Liver (tissue), 8 donors: ENCODE measurements at regions not wholly inside any gene's neighbourhood (a gene's known extent, or its start where the extent isn't known, plus 50 kb on each side); places are given as distances from the start of the nearest gene placed in this dataset.

Experiments
- DNase-seq: peaks from one replicate; pipeline ENCODE4 v3.0.0-alpha.2; 2017; ENCODE audit warnings: low spot score
- H3K27ac ChIP-seq, 2 donors: one replicate each; pipeline ENCODE4 v1.7.0; 2013; ENCODE audit warnings: inconsistent platforms in 2 of 2, low read length in 2 of 2, control low read depth in 1 of 2, low read depth in 1 of 2, mild to moderate bottlenecking in 1 of 2
- H3K27me3 ChIP-seq, 4 donors: one replicate each; pipeline versions ENCODE4 v1.6.1 to v1.7.0; 2013; ENCODE audit warnings: low read length in 3 of 4, inconsistent platforms in 1 of 4, mild to moderate bottlenecking in 1 of 4, moderate library complexity in 1 of 4; ENCODE audit not compliant: control insufficient read depth in 4 of 4, insufficient read depth in 4 of 4
- H3K36me3 ChIP-seq, 4 donors: one replicate each; pipeline versions ENCODE4 v1.6.1 to v1.7.0; 2013; ENCODE audit warnings: low read length in 3 of 4, mild to moderate bottlenecking in 3 of 4, low read depth in 1 of 4, moderate library complexity in 1 of 4; ENCODE audit not compliant: control insufficient read depth in 4 of 4, insufficient read depth in 3 of 4
- H3K4me1 ChIP-seq, 4 donors: one replicate each; pipeline versions ENCODE4 v1.6.1 to v1.7.0; 2013; ENCODE audit warnings: low read length in 3 of 4, mild to moderate bottlenecking in 3 of 4, moderate library complexity in 1 of 4; ENCODE audit not compliant: control insufficient read depth in 4 of 4, insufficient read depth in 4 of 4
- H3K4me3 ChIP-seq, 3 donors: one replicate each; pipeline versions ENCODE4 v1.6.1 to v1.7.0; 2013; ENCODE audit warnings: low read length in 3 of 3, control low read depth in 1 of 3, low read depth in 1 of 3, mild to moderate bottlenecking in 1 of 3
- H3K9ac ChIP-seq, 2 donors: one replicate each; pipeline ENCODE4 v1.7.0; 2013; ENCODE audit warnings: low read length in 2 of 2, mild to moderate bottlenecking in 2 of 2, moderate library complexity in 2 of 2, control low read depth in 1 of 2, low read depth in 1 of 2
- H3K9me3 ChIP-seq, 4 donors: one replicate each; pipeline versions ENCODE4 v1.6.1 to v1.7.0; 2013; ENCODE audit warnings: low read length in 3 of 4; ENCODE audit not compliant: control insufficient read depth in 4 of 4
- EGR1 ChIP-seq, 2 donors: IDR thresholded peaks; 2 replicates each; pipeline ENCODE4 v1.6.1; 2016 to 2018; ENCODE audit warnings: antibody characterized with exemption in 2 of 2, low read depth in 2 of 2
- FOXA1 ChIP-seq: IDR thresholded peaks from 2 replicates; pipeline ENCODE4 v1.6.1; 2016; ENCODE audit warnings: antibody characterized with exemption
- FOXA2 ChIP-seq: IDR thresholded peaks from 2 replicates; pipeline ENCODE4 v1.6.1; 2016; ENCODE audit warnings: antibody characterized with exemption
- GABPA ChIP-seq, 2 donors: IDR thresholded peaks in 1 of 2; conservative IDR thresholded peaks in 1 of 2; 2 replicates each; pipeline ENCODE4 v1.6.1; 2016; ENCODE audit warnings: antibody characterized with exemption in 2 of 2, mild to moderate bottlenecking in 1 of 2, moderate library complexity in 1 of 2
- HNF4A ChIP-seq, 2 donors: conservative IDR thresholded peaks; 2 replicates each; pipeline ENCODE4 v1.6.1; 2016; ENCODE audit warnings: antibody characterized with exemption in 2 of 2, mild to moderate bottlenecking in 2 of 2
- HNF4G ChIP-seq: IDR thresholded peaks from 2 replicates; pipeline ENCODE4 v1.6.1; 2016; ENCODE audit warnings: antibody characterized with exemption
- JUND ChIP-seq, 2 donors: IDR thresholded peaks; 2 replicates each; pipeline ENCODE4 v1.6.1; 2016; ENCODE audit warnings: antibody characterized with exemption in 2 of 2
- NR2F2 ChIP-seq: IDR thresholded peaks from 2 replicates; pipeline ENCODE4 v1.6.1; 2016; ENCODE audit warnings: antibody characterized with exemption
- RAD21 ChIP-seq, 2 donors: IDR thresholded peaks; 2 replicates each; pipeline ENCODE4 v1.6.1; 2016; ENCODE audit warnings: antibody characterized with exemption in 2 of 2, mild to moderate bottlenecking in 2 of 2
- SP1 ChIP-seq: IDR thresholded peaks from 2 replicates; pipeline ENCODE4 v1.6.1; 2018; ENCODE audit warnings: antibody characterized with exemption, mild to moderate bottlenecking
- TAF1 ChIP-seq: conservative IDR thresholded peaks from 2 replicates; pipeline ENCODE4 v1.6.1; 2016; ENCODE audit warnings: antibody characterized with exemption, mild to moderate bottlenecking
- YY1 ChIP-seq: IDR thresholded peaks from 2 replicates; pipeline ENCODE4 v1.6.1; 2016; ENCODE audit warnings: antibody characterized with exemption, mild to moderate bottlenecking
- WGBS: extraction: QIAGEN DNeasy Blood & Tissue Kit; methylation state at CpG from one replicate; pipeline ENCODE4 v1.1.7; 2013; 5-methylcytosine and 5-hydroxymethylcytosine counted together
- TF ChIP-seq, protein P1 (sequence below): IDR thresholded peaks from 2 replicates; pipeline ENCODE4 v1.6.1; 2016; ENCODE audit warnings: antibody characterized with exemption, mild to moderate bottlenecking
- TF ChIP-seq, protein P2 (sequence below): IDR thresholded peaks from 2 replicates; pipeline ENCODE4 v1.6.1; 2016; ENCODE audit warnings: antibody characterized with exemption
- TF ChIP-seq, protein P3 (sequence below): IDR thresholded peaks from 2 replicates; pipeline ENCODE4 v1.6.1; 2016; ENCODE audit warnings: antibody characterized with exemption
- TF ChIP-seq, protein P4 (sequence below): fragments of 150-350 bp; IDR thresholded peaks from 2 replicates; pipeline ENCODE4 v1.5.1; 2017; ENCODE audit warnings: improper control_type of control experiment, low read depth, low read length; ENCODE audit not compliant: missing input control
- donor health status: healthy.
- donor health status: healthy.
- donor health status: healthy.
- donor health status: healthy.
- donor health status: healthy.

GRCh38 chr1:213345621-213346020 is 294.6 kb downstream of the RPS6KC1 start:
- 93% methylated on average over 1 of the region's 1 CpG for WGBS
- Histone ChIP-seq H3K4me1 (no peaks in the 10 kb centered on the region), H3K27ac (no peak overlapping the region), H3K9ac (no peak overlapping the region), H3K4me3 (no peak overlapping the region), H3K36me3 (no peaks in the 10 kb centered on the region), H3K27me3 (no peaks in the 10 kb centered on the region), H3K9me3 (peaks cover 0 to 2% (median 0%) of the 10 kb centered on the region in 4 donors)
- no peak for DNase-seq
- no peak for TF ChIP-seq GABPA (IDR thresholded peaks at IDR 0.05 in 1 of 2, conservative IDR thresholded peaks at IDR 0.05 in 1 of 2)
- TF ChIP-seq HNF4A (conservative IDR thresholded peaks at IDR 0.05): no peak
- TF ChIP-seq FOXA2: no peak
- TF ChIP-seq, protein P1, sequence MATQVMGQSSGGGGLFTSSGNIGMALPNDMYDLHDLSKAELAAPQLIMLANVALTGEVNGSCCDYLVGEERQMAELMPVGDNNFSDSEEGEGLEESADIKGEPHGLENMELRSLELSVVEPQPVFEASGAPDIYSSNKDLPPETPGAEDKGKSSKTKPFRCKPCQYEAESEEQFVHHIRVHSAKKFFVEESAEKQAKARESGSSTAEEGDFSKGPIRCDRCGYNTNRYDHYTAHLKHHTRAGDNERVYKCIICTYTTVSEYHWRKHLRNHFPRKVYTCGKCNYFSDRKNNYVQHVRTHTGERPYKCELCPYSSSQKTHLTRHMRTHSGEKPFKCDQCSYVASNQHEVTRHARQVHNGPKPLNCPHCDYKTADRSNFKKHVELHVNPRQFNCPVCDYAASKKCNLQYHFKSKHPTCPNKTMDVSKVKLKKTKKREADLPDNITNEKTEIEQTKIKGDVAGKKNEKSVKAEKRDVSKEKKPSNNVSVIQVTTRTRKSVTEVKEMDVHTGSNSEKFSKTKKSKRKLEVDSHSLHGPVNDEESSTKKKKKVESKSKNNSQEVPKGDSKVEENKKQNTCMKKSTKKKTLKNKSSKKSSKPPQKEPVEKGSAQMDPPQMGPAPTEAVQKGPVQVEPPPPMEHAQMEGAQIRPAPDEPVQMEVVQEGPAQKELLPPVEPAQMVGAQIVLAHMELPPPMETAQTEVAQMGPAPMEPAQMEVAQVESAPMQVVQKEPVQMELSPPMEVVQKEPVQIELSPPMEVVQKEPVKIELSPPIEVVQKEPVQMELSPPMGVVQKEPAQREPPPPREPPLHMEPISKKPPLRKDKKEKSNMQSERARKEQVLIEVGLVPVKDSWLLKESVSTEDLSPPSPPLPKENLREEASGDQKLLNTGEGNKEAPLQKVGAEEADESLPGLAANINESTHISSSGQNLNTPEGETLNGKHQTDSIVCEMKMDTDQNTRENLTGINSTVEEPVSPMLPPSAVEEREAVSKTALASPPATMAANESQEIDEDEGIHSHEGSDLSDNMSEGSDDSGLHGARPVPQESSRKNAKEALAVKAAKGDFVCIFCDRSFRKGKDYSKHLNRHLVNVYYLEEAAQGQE: no peak
- no peak for TF ChIP-seq YY1
- no peak for TF ChIP-seq FOXA1
- TF ChIP-seq EGR1 (IDR thresholded peaks at IDR 0.05; ENCODE audit: low read depth in 2 of 2): no peak
- TF ChIP-seq TAF1: no peak
- TF ChIP-seq, protein P2, sequence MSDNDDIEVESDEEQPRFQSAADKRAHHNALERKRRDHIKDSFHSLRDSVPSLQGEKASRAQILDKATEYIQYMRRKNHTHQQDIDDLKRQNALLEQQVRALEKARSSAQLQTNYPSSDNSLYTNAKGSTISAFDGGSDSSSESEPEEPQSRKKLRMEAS: no peak
- TF ChIP-seq NR2F2: no peak
- TF ChIP-seq, protein P3, sequence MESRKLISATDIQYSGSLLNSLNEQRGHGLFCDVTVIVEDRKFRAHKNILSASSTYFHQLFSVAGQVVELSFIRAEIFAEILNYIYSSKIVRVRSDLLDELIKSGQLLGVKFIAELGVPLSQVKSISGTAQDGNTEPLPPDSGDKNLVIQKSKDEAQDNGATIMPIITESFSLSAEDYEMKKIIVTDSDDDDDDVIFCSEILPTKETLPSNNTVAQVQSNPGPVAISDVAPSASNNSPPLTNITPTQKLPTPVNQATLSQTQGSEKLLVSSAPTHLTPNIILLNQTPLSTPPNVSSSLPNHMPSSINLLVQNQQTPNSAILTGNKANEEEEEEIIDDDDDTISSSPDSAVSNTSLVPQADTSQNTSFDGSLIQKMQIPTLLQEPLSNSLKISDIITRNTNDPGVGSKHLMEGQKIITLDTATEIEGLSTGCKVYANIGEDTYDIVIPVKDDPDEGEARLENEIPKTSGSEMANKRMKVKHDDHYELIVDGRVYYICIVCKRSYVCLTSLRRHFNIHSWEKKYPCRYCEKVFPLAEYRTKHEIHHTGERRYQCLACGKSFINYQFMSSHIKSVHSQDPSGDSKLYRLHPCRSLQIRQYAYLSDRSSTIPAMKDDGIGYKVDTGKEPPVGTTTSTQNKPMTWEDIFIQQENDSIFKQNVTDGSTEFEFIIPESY: no peak
- no peak for TF ChIP-seq JUND (IDR thresholded peaks at IDR 0.05)
- no peak for TF ChIP-seq HNF4G
- TF ChIP-seq, protein P4, sequence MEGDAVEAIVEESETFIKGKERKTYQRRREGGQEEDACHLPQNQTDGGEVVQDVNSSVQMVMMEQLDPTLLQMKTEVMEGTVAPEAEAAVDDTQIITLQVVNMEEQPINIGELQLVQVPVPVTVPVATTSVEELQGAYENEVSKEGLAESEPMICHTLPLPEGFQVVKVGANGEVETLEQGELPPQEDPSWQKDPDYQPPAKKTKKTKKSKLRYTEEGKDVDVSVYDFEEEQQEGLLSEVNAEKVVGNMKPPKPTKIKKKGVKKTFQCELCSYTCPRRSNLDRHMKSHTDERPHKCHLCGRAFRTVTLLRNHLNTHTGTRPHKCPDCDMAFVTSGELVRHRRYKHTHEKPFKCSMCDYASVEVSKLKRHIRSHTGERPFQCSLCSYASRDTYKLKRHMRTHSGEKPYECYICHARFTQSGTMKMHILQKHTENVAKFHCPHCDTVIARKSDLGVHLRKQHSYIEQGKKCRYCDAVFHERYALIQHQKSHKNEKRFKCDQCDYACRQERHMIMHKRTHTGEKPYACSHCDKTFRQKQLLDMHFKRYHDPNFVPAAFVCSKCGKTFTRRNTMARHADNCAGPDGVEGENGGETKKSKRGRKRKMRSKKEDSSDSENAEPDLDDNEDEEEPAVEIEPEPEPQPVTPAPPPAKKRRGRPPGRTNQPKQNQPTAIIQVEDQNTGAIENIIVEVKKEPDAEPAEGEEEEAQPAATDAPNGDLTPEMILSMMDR: no peak

DNA sequence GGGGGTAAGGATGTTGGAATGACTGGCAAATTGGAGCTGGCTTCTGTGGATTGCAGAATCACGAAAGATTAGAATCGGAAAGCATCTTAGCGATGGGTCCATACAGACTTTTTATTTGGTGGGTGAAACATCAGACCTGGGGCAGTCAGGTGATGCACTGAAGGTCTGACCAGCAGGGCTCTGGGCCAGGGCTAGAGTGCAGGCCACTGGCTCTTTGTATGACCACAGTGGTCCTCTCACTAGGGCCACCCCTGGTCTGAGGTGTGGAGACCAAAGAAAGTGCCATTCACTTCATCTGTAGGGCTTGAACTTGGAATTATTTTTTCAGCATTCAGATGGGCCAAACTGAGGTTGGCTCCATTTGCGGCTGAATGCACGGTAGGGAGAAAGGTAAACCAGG is 306.4 kb downstream of the RPS6KC1 start:
- no peaks in the 10 kb centered on the region for H3K27me3 ChIP-seq
- no peaks in the 10 kb centered on the region for H3K36me3 ChIP-seq
- no peak for DNase-seq
- H3K4me3 ChIP-seq: no peak overlapping the region
- no peak overlapping the region for H3K9ac ChIP-seq
- no peak overlapping the region for H3K27ac ChIP-seq
- 84% methylated on average over 5 of the region's 5 CpGs for WGBS
- no peaks in the 10 kb centered on the region for H3K9me3 ChIP-seq
- no peaks in the 10 kb centered on the region for H3K4me1 ChIP-seq
- TF ChIP-seq RAD21 (IDR thresholded peaks at IDR 0.05) (no peak), TAF1 (no peak), SP1 (no peak), EGR1 (IDR thresholded peaks at IDR 0.05; ENCODE audit: low read depth in 2 of 2) (no peak), GABPA (IDR thresholded peaks at IDR 0.05 in 1 of 2, conservative IDR thresholded peaks at IDR 0.05 in 1 of 2) (no peak), NR2F2 (no peak), HNF4A (conservative IDR thresholded peaks at IDR 0.05) (no peak), FOXA1 (no peak)
- TF ChIP-seq, protein P4: no peak
- TF ChIP-seq, protein P1: no peak
- TF ChIP-seq, protein P3: no peak
